Endothelial cell of hepatic sinusoid (primary cell): ENCODE measurements at regions not wholly inside any gene's neighbourhood (a gene's known extent, or its start where the extent isn't known, plus 50 kb on each side); places are given as distances from the start of the nearest gene placed in this dataset.
"Not testable (repeated sequence)": the region's sequence is repeated elsewhere in the genome, so short reads cannot be mapped to it uniquely, and the experiment has no call there.

Experiments
- in situ Hi-C: cut with HindIII; loops from 2 replicates; pipeline ENCODE4 v1.10.0; 2017; ENCODE audit warnings: low sequenced_read_pairs

- in situ Hi-C loops = no loop called here
Measured at GRCh38 chr2:65595630-65596029, 163.2 kb upstream of the SPRED2 start.

DNA sequence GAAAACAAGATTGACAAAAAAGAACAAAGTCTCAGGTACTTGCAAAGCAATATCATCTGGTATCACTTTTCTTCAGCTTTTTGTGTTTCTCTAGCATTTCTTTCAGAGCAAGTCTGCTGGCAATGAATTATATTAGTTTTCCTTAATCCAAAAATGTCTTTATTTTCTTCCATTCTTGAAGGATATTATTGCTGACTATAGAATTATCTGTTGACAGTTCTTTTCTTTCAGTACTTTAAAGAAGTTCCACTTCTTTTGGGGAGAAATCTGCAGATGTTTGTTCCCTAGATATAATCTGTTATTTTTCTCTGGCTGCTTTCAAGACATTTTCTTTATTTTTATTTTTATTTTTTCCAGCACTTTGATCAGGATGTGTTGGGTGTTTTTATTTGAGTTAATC is 161.8 kb upstream of the SPRED2 start:
- in situ Hi-C loops = loop anchor here (5.0 kb wide), 1 partner anchor 52 kb away; no protein-coding TSS in a partner anchor

DNA sequence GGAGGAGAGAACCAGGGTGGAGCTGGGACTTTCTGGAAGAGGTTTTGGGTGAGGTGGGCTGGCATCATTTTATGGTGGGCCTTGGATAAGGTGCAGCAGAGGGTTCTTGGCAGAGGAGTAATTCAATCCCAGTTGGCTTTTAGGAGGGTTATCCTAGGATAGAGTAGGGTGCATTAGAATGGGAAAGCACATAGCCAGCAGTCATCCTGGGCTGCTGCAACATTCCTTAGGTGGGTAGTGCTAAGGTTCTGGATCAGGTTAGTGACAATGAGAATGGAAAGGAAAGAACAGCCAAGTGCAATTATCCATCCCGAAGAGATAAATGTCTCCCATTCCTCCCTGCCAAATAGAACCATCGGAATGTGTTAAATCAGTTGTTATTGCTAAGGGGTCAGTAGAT is 157.3 kb upstream of the SPRED2 start:
- in situ Hi-C loops = loop anchor here (5.0 kb wide), 1 partner anchor 47 kb away; no protein-coding TSS in a partner anchor

DNA sequence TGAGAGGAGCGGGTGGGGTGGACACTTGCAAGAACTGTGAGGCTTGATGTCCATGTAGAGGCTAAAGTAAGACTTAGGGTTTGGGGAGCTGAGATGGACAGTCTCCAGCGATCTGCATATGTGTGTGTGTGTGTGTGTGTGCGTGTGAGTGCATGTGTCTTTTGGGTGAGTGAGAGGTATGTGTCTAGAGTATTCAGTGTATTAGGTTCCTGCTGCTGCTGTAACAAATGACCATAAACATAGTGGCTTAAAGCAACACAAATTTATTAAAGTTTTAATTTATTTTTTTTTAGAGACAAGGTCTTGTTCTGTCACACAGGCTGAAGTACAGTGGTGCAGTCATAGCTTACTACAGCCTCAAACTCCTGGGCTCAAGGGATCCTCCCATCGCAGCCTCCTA is 155.4 kb upstream of the SPRED2 start:
- in situ Hi-C loops = no loop called here

- in situ Hi-C loops = no loop called here
Measured at GRCh38 chr2:65586516-65586915, 154.1 kb upstream of the SPRED2 start.

- in situ Hi-C loops = no loop called here
Measured at GRCh38 chr2:65583061-65583460, 150.7 kb upstream of the SPRED2 start.

- in situ Hi-C loops = no loop called here
Measured at GRCh38 chr2:65582364-65582763, 150.0 kb upstream of the SPRED2 start.

DNA sequence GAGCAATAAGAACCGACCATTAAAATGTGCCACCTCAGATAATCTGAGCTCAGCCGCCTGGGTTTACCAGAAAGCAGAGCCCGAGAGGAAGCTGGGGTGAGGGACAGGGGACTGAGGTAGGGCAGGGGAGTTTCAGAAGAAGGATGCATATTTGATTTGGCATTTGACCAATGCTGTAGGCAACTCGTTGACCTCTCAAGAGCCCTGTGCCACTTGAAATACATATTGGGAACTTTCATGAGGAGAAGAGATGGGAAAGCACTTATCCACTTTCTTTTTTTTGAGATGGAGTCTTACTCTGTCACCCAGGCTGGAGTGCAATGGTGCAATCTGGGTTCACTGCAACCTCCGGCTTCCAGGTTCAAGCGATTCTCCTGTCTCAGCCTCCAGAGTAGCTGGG is 148.4 kb upstream of the SPRED2 start:
- in situ Hi-C loops = no loop called here

GRCh38 chr2:65579506-65580235 is 147.3 kb upstream of the SPRED2 start:
- in situ Hi-C loops = no loop called here

DNA sequence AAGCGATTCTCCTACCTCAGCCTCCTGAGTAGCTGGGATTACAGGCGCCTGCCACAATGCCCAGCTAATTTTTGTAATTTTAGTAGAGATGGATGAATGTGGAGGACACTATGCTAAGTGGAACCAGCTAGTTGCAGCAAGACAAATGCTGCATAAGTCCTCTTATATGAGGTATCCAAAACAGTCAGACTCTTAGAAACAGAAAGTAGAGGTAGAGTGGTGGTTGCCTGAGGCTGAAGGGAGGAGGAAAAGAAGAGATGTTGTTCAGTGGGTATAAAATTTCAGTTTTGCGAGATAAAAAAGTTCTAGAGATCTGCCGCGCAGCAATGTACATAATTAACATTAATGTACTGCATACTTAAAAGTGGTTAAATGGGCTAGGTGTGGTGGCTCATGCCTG is 145.3 kb upstream of the SPRED2 start:
- in situ Hi-C loops = no loop called here

DNA sequence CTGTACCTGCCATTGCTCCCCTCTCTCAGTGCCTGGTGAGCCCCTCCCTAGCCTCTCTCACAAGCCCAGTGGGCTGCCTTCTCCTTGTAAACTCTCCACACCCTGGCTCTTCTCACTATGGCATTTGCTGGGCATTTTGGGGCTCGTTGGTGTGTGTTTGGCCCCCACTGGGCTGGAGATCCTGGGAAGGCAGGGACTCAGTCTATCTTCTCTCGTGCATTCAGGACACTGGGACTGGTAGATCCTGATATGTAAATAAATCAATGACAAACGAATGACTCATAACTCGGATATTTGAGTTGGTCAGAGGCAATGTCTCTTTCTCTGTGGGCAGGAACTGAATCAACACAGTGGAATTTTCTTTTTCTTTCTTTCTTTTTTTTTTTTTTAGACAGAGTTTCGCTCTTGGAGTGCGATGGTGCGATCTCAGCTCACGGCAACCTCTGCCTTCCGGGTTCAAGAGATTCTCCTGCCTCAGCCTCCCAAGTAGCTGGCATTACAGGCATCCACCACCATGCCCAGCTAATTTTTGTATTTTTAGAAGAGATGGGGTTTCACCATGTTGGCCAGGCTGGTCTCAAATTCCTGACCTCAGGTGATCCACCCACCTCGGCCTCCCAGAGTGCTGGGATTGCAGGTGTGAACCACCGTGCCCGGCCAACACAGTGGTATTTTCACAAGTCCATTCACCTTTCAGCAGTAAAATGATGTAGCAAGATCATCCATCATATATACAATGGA is 144.6 kb upstream of the SPRED2 start:
- in situ Hi-C loops = no loop called here

GRCh38 chr2:65576278-65576677 is 143.9 kb upstream of the SPRED2 start:
- in situ Hi-C loops = no loop called here

GRCh38 chr2:65574993-65575392 is 142.6 kb upstream of the SPRED2 start:
- in situ Hi-C loops = no loop called here

DNA sequence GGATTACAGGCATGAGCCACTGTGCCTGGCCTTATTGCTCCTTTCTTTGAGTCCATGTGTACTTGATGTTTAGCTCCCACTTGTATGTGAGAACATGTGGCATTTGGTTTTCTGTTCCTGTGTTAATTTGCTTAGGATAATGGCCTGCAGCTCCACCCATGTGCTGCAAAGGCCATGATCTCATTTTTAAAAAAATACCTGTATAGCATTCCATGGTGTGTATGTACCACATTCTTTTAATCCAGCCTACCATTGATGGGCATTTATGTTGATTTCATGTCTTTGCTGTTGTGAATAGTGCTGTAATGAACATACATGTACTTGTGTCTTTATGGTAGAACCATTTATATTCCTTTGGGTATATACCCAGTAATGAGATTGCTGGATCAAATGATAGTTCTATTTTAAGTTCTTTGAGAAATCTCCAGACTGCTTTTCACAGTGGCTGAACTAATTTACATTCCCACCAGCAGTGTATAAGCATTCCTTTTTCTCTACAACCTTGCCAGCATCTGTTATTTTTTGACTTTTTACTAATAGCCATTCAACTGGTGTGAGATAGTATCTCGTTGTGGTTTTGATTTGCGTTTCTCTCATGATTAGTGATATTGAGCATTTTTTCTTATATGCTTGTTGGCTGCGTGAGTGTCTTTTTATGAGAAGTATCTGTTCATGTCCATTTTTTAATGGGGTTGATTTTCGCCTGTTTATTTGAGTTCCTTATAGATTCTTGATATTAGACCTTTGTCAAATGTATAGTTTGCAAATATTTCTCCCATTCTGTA is 136.4 kb upstream of the SPRED2 start:
- in situ Hi-C loops = not testable (repeated sequence)

DNA sequence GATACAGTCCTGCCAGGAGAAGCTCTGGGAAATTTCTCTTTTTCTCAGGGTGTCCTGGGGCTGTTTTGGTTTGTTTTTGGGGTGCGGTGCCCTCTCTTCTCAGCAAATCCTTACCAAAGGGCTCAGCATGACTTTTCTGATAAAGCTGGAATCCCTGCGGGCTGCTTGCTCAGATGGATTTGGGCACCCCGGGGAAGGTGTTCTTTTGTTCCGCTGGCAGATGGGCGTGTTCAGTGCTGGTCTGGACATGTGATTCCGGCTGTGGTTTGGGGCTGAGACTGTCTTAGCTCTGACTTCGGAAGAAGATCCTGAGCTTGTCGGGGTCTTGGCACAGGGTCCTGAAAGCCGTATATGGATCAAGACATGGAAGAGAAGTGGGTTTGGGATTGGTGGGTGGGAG is 134.2 kb upstream of the SPRED2 start:
- in situ Hi-C loops = no loop called here

GRCh38 chr2:65565681-65566080 is 133.3 kb upstream of the SPRED2 start:
- in situ Hi-C loops = no loop called here

DNA sequence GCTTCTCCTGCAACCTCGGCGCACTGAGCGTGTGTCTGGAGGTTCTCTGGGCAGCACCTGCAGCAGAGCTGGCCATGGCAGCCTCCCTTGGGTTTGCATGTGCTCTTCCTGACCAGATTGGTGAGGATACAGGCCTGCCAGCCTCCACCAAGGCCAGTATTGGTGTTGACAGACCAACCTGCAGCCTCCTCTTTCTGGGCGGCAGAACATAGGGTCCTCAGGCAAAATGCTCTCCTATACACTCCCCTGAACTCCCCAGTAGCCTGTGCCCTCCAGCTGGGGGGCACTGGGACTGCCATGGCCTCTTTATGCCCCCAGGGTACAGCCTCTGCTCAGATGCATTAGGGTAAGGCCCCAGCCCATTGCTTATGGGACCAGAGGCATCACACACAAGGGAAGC is 131.9 kb upstream of the SPRED2 start:
- in situ Hi-C loops = no loop called here

GRCh38 chr2:65562890-65563289 is 130.5 kb upstream of the SPRED2 start:
- in situ Hi-C loops = no loop called here

DNA sequence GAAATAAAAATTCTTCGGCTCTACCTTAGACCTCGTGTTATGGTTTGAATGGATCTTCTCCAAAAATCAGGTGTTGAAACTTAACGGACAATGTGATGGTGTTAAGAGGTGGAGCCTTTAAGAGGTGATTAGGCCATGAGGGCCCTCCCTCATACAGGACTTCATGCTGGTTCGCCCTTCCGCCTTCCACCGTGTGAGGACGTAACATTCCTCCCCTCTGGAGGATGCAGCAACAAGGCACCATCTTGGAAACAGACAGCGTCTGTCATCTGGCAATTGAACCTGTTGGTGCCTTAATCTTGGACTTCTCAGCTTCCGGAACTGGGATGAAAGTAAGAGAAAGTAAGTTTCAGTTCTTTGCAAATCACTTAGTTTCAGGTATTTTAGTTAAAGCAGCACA is 126.3 kb upstream of the SPRED2 start:
- in situ Hi-C loops = no loop called here

DNA sequence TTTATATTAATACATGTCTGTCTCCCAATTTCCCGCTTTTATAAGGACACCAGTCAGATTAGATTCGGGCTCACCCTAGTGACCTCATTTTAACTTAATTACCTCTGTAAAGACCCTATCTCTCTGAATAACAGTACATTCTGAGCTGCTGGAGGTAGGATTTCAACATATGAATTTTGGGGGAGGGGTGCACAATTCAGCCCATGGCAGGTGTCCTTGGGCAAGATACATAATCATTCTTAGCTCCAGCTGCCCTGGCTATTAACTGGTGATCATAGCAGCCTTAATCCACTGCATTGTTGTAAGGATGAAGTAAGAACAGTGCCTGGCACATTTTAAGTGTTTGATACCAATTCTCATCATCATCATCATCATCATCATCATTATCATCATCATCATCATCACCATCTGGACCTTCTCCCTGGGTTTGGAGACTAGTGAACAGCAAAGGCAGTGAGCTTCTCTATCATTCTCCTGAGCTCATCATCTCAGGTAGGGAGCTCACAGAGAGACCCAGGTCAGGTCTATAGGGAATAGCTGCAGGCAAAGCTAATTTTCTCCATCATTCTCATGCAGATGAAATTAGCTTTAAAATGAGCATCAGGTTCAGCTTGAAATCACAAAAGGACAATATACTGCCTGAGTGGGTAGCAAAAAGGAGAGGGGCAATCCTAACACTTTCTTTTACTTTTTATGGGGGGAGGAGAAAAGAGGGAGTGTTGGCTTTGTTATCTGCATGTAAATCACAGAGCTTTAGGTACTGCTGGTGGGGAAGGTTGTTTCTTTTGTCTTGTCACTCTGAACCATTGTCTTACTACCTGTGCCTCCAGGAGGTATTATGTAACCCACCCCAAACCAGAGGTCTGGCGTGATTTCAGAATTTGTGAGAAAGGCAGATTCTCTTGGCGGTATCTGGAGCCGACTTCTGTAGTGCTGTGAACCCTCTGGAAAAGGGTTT is 125.5 kb upstream of the SPRED2 start:
- in situ Hi-C loops = no loop called here
